ENCODE measurements at regions not wholly inside any gene's neighbourhood (a gene's known extent, or its start where the extent isn't known, plus 50 kb on each side); places are given as distances from the start of the nearest gene placed in this dataset.

DNA sequence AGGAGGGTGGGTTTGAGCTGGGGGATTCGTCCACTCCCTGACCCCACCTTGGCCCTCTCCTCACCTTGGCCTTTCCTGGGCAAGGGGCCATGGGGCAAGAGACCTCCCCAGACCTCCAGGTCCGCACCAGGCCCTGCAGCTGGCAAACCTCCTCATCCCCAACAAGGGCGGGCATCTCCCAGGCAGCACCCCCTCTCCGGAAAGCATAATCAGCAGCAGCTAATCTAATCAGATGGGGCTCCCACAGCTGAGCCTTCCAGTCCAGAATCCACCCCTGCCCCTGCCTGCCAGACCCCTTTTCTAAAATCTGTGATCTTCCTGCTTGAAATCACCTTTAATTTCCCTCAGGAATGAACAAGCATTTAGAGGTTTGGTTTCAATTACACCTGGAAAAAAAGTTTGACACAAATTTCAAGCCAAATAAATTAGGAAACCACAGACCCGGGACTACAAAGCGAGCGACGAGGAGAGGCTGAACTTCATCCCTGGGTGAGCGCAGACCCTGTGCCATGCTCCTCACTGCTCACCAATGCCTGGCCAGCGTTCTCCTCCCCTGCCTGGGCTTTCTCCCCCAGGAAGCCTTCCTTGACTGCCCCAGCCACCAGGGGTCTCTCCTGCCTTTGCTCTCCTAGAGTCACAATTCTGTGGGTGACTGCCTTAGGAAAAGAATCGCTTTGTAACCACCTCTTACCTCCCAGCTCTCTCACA lies 143.0 kb upstream of the MYCN start:
- TF ChIP-seq, protein P1, sequence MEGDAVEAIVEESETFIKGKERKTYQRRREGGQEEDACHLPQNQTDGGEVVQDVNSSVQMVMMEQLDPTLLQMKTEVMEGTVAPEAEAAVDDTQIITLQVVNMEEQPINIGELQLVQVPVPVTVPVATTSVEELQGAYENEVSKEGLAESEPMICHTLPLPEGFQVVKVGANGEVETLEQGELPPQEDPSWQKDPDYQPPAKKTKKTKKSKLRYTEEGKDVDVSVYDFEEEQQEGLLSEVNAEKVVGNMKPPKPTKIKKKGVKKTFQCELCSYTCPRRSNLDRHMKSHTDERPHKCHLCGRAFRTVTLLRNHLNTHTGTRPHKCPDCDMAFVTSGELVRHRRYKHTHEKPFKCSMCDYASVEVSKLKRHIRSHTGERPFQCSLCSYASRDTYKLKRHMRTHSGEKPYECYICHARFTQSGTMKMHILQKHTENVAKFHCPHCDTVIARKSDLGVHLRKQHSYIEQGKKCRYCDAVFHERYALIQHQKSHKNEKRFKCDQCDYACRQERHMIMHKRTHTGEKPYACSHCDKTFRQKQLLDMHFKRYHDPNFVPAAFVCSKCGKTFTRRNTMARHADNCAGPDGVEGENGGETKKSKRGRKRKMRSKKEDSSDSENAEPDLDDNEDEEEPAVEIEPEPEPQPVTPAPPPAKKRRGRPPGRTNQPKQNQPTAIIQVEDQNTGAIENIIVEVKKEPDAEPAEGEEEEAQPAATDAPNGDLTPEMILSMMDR (IDR thresholded peaks at IDR 0.05; ENCODE audit: low read length): peak; percentile 34
- no peak for TF ChIP-seq EZH2 (optimal IDR thresholded peaks at IDR 0.05; ENCODE audit: low read depth, low read length)
